ENCODE measurements at regions not wholly inside any gene's neighbourhood (a gene's known extent, or its start where the extent isn't known, plus 50 kb on each side); places are given as distances from the start of the nearest gene placed in this dataset.

DNA sequence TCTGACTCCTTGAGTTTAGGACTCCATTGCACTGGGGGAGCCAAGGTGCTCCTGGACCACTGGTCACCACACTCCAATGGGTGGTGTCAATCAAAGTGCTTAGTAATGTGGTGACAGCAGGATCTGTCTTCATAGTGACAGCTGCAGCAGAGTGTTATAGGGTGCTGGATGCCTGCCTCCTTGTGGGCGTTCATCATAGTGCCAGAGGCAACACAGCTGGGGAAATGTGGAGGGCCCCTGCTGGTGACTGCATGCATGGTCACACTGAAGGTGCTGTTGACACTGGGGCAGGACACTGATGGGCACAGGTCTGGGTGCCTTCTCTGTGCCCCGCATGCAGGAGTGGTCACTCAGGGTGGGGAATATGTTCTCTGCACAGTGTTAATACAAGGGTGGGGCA is 177.5 kb upstream of the CDH8 start:
- POLR2A ChIA-PET: no interaction called here
- Histone ChIP-seq H3K9me3 (replicated peaks; ENCODE audit: control insufficient read depth, insufficient read depth, low read length) (no peaks in the 10 kb centered on the region), H4K20me1 (ENCODE audit: control insufficient read depth, insufficient read depth) (no peaks in the 10 kb centered on the region), H3K4me3 (no peak overlapping the region), H3K36me3 (ENCODE audit: control insufficient read depth in 2 of 2, insufficient read depth in 2 of 2, low read length in 1 of 2) (no peaks in the 10 kb centered on the region), H2AFZ (ENCODE audit: control insufficient read depth, low read depth, low read length) (no peak overlapping the region), H3K27ac (ENCODE audit: control insufficient read depth, insufficient read depth) (no peak overlapping the region), H3K4me1 (ENCODE audit: control insufficient read depth, insufficient read depth, low read length) (no peaks in the 10 kb centered on the region), H3K9ac (ENCODE audit: control insufficient read depth, insufficient read depth, low read length) (no peak overlapping the region), H3K27me3 (replicated peaks in 1 of 2; ENCODE audit: control insufficient read depth in 2 of 2, insufficient read depth in 2 of 2, low read length in 1 of 2) (no peaks in the 10 kb centered on the region), H3K4me2 (ENCODE audit: control insufficient read depth, insufficient read depth) (no peak overlapping the region), H3K79me2 (ENCODE audit: control insufficient read depth, insufficient read depth, low read length) (no peaks in the 10 kb centered on the region)
- no peak for DNase-seq (ENCODE audit: low read depth, low spot score)
- no TSS peak for BruUV-seq (replicated peaks)
- FAIRE-seq: no peak
- CTCF ChIA-PET: interaction anchor here (1.1 to 2.3 kb wide), 2 partner anchors 10 to 11 kb away, joined by 3 to 6 read pairs; no protein-coding TSS in a partner anchor
- TF ChIP-seq CEBPB (IDR thresholded peaks at IDR 0.05; ENCODE audit: borderline replicate concordance in 1 of 2, low read depth in 2 of 2, low read length in 2 of 2) (no peak), CTCF (IDR thresholded peaks at IDR 0.05 in 2 of 3, conservative IDR thresholded peaks at IDR 0.05 in 1 of 3; ENCODE audit: control insufficient read depth in 2 of 3, extremely low read depth in 1 of 3, insufficient read depth in 1 of 3, low read depth in 3 of 3, low read length in 3 of 3) (peak; percentile 15 to 34 (median 29); a peak in 4 of 6 replicates)
- SMC1A ChIA-PET (ENCODE audit: uncharacterized antibody, unreplicated experiment): interaction anchor here (0.6 kb wide), 1 partner anchor 34 kb away, joined by 3 read pairs; no protein-coding TSS in a partner anchor
- ATAC-seq: peak; percentile 96
- 25% methylated on average over 2 of the region's 2 CpGs for WGBS (ENCODE audit: insufficient coverage, insufficient replicate concordance, low lambda C conversion rate, missing lambda C conversion rate)
- in situ Hi-C loops (cut with MboI) (no loop called here), intact Hi-C loops (cut with micrococcal nuclease; ENCODE audit: unreplicated experiment) (no loop called here)
- RAD21 ChIA-PET (ENCODE audit: unreplicated experiment): no interaction called here

DNA sequence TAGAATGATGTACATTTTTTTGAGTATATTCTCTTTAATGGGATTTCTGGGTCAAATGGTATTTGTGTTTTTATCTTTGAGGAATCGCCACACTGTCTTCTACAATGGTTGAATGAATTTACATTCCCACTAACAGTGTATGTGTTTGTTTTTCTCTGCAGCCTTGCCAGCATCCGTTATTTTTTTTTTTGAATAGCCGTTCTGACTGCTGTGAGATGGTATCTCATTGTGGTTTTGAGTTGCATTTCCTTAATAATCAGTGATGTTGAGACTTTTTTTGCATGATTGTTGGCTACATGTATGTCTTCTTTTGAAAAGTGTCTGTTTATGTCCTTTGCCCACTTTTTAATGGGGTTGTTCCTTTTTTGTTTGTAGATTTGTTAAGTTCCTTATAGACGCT is 172.7 kb upstream of the CDH8 start:
- H4K20me1 ChIP-seq (ENCODE audit: control insufficient read depth, insufficient read depth): no peaks in the 10 kb centered on the region
- no peaks in the 10 kb centered on the region for H3K27me3 ChIP-seq (replicated peaks in 1 of 2; ENCODE audit: control insufficient read depth in 2 of 2, insufficient read depth in 2 of 2, low read length in 1 of 2)
- ChIA-PET SMC1A (ENCODE audit: uncharacterized antibody, unreplicated experiment) (no interaction called here), CTCF (interaction anchor here (2.5 kb wide), 1 partner anchor 17 kb away, joined by 6 read pairs; no protein-coding TSS in a partner anchor), RAD21 (ENCODE audit: unreplicated experiment) (no interaction called here), POLR2A (no interaction called here)
- FAIRE-seq: no peak
- H3K36me3 ChIP-seq (ENCODE audit: control insufficient read depth in 2 of 2, insufficient read depth in 2 of 2, low read length in 1 of 2): no peaks in the 10 kb centered on the region
- H3K4me3 ChIP-seq: no peak overlapping the region
- WGBS (ENCODE audit: insufficient coverage, insufficient replicate concordance, low lambda C conversion rate, missing lambda C conversion rate): 45% methylated on average over 3 of the region's 4 CpGs
- DNase-seq (ENCODE audit: low read depth, low spot score): no peak
- no peak overlapping the region for H2AFZ ChIP-seq (ENCODE audit: control insufficient read depth, low read depth, low read length)
- in situ Hi-C loops (cut with MboI): no loop called here
- intact Hi-C loops (cut with micrococcal nuclease; ENCODE audit: unreplicated experiment): no loop called here
- BruUV-seq (replicated peaks): no TSS peak
- H3K9ac ChIP-seq (ENCODE audit: control insufficient read depth, insufficient read depth, low read length): no peak overlapping the region
- no peaks in the 10 kb centered on the region for H3K9me3 ChIP-seq (replicated peaks; ENCODE audit: control insufficient read depth, insufficient read depth, low read length)
- ATAC-seq: no peak
- no peak overlapping the region for H3K4me2 ChIP-seq (ENCODE audit: control insufficient read depth, insufficient read depth)
- H3K27ac ChIP-seq (ENCODE audit: control insufficient read depth, insufficient read depth): no peak overlapping the region
- no peaks in the 10 kb centered on the region for H3K79me2 ChIP-seq (ENCODE audit: control insufficient read depth, insufficient read depth, low read length)
- H3K4me1 ChIP-seq (ENCODE audit: control insufficient read depth, insufficient read depth, low read length): no peaks in the 10 kb centered on the region
- no peak for TF ChIP-seq PAX8 (IDR thresholded peaks at IDR 0.05)
- TF ChIP-seq MEF2B (IDR thresholded peaks at IDR 0.05; ENCODE audit: partially characterized antibody, poor library complexity, severe bottlenecking): no peak
- no peak for TF ChIP-seq ELK1 (IDR thresholded peaks at IDR 0.05; ENCODE audit: low read depth, low read length)
- TF ChIP-seq, protein P1, sequence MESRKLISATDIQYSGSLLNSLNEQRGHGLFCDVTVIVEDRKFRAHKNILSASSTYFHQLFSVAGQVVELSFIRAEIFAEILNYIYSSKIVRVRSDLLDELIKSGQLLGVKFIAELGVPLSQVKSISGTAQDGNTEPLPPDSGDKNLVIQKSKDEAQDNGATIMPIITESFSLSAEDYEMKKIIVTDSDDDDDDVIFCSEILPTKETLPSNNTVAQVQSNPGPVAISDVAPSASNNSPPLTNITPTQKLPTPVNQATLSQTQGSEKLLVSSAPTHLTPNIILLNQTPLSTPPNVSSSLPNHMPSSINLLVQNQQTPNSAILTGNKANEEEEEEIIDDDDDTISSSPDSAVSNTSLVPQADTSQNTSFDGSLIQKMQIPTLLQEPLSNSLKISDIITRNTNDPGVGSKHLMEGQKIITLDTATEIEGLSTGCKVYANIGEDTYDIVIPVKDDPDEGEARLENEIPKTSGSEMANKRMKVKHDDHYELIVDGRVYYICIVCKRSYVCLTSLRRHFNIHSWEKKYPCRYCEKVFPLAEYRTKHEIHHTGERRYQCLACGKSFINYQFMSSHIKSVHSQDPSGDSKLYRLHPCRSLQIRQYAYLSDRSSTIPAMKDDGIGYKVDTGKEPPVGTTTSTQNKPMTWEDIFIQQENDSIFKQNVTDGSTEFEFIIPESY (IDR thresholded peaks at IDR 0.05): no peak
- no peak for TF ChIP-seq RAD51 (IDR thresholded peaks at IDR 0.05)
- TF ChIP-seq, protein P2, sequence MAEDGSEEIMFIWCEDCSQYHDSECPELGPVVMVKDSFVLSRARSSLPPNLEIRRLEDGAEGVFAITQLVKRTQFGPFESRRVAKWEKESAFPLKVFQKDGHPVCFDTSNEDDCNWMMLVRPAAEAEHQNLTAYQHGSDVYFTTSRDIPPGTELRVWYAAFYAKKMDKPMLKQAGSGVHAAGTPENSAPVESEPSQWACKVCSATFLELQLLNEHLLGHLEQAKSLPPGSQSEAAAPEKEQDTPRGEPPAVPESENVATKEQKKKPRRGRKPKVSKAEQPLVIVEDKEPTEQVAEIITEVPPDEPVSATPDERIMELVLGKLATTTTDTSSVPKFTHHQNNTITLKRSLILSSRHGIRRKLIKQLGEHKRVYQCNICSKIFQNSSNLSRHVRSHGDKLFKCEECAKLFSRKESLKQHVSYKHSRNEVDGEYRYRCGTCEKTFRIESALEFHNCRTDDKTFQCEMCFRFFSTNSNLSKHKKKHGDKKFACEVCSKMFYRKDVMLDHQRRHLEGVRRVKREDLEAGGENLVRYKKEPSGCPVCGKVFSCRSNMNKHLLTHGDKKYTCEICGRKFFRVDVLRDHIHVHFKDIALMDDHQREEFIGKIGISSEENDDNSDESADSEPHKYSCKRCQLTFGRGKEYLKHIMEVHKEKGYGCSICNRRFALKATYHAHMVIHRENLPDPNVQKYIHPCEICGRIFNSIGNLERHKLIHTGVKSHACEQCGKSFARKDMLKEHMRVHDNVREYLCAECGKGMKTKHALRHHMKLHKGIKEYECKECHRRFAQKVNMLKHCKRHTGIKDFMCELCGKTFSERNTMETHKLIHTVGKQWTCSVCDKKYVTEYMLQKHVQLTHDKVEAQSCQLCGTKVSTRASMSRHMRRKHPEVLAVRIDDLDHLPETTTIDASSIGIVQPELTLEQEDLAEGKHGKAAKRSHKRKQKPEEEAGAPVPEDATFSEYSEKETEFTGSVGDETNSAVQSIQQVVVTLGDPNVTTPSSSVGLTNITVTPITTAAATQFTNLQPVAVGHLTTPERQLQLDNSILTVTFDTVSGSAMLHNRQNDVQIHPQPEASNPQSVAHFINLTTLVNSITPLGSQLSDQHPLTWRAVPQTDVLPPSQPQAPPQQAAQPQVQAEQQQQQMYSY (CRISPR knock-in tag; IDR thresholded peaks at IDR 0.05): no peak
